Fibroblast of mammary gland (primary cell): ENCODE measurements at regions not wholly inside any gene's neighbourhood (a gene's known extent, or its start where the extent isn't known, plus 50 kb on each side); places are given as distances from the start of the nearest gene placed in this dataset.

ENCODE experiments used
- DNase-seq: peaks from one replicate; pipeline ENCODE4 v3.0.0-alpha.2; 2010; ENCODE audit warnings: low read depth
- H3K4me3 ChIP-seq: 2 replicates; pipeline ENCODE4 v1.5.1; 2011; ENCODE audit warnings: low read depth, mild to moderate bottlenecking, low read length, moderate library complexity; ENCODE audit not compliant: control insufficient read depth
- TF ChIP-seq, protein P1 (sequence below): conservative IDR thresholded peaks from 2 replicates; pipeline ENCODE4 v1.5.1; 2011; ENCODE audit warnings: low read depth, low read length, inconsistent platforms; ENCODE audit not compliant: control insufficient read depth, insufficient read depth

DNA sequence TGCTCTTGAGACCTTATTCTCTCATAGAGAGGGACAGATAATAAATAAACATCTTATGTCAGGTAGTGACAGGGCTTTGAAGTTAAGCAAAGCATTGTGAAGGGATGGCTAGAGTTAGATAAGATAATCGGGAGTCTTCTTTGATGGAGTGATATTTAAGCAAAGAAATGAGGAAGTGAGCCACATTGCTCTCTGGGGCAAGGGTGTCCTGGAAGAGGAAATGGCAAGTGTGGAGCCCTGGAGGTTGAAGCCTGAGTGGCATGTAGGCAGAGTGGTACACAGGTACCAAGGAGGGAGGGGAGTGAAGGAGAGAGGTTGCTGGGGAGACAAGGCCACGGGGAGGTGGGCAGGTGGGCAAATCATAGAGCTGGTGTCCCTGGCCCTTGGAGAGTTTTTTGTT, 110.2 kb downstream of the CTAGE1 start:
- no peak for DNase-seq
- TF ChIP-seq, protein P1, sequence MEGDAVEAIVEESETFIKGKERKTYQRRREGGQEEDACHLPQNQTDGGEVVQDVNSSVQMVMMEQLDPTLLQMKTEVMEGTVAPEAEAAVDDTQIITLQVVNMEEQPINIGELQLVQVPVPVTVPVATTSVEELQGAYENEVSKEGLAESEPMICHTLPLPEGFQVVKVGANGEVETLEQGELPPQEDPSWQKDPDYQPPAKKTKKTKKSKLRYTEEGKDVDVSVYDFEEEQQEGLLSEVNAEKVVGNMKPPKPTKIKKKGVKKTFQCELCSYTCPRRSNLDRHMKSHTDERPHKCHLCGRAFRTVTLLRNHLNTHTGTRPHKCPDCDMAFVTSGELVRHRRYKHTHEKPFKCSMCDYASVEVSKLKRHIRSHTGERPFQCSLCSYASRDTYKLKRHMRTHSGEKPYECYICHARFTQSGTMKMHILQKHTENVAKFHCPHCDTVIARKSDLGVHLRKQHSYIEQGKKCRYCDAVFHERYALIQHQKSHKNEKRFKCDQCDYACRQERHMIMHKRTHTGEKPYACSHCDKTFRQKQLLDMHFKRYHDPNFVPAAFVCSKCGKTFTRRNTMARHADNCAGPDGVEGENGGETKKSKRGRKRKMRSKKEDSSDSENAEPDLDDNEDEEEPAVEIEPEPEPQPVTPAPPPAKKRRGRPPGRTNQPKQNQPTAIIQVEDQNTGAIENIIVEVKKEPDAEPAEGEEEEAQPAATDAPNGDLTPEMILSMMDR: no peak

GRCh38 chr18:22303927-22304326, 113.8 kb downstream of the CTAGE1 start:
- H3K4me3 ChIP-seq: no peak overlapping the region
- DNase-seq: no peak
- TF ChIP-seq, protein P1: no peak

More for the DNA sequence above, 110.2 kb downstream of the CTAGE1 start:
- H3K4me3 ChIP-seq: no peak overlapping the region

DNA sequence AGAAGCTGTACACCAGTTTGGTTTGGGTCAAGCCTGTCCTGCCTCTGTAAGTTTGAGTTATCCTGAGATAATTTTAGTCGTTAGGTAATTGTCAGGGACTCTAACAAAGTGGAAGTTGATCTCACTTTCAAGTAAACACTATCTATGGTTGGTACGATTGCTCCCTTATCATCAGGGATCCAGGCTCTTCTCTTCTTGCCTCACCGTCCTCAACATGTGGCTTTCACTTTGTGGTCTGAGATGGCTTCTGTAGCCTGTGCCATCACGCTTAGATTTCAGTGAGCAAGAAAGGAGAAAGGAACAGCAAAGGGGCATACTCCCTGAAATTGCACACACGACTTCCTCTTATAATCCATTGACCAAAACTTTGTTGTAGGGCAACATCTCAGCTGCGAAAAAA, 115.6 kb downstream of the CTAGE1 start:
- no peak for DNase-seq
- no peak overlapping the region for H3K4me3 ChIP-seq
- TF ChIP-seq, protein P1: no peak

DNA sequence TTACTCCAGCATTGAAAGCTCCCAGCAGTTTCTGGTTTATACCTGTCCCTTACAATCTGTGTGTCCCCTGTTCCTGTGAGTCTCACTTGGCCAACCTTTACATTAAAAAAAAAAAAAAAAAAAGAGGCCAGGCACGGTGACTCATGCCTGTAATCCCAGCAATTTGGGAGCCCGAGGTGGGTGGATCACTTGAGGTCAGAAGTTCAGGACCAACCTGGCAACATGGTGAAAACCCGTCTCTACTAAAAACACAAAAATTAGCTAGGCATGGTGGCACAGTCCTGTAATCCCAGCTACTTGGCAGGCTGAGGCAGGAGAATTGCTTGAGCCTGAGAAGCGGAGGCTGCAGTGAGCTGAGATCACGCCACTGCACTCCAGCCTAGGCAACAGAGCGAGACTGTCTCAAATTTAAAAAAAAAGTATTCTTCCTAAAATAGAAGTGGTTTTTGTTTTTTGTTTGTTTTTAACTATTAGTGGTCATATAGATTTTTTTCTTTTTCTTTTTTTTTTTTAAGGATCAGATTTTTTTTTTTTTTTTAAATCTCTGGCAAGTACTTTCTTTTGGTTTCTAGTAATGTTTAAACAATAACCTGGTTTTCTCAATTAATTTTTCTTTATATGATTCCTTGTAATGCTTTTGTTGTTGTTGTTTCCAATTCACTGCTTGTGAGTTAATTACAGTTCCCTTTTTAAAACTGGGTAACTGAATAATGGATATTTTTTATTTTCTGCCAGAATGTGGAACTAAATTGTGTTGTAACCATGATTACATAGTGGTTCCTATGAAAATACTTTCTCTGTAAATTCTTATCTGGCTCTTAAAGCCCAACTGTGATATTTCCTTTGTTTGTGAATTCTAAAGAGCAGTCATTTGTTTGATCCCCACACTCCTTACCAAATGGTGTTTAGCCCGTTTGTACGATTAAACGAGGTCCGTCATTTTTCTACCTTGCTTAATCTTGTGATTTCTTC, 116.8 kb downstream of the CTAGE1 start:
- no peak overlapping the region for H3K4me3 ChIP-seq
- TF ChIP-seq, protein P1: no peak
- DNase-seq: no peak

- no peak overlapping the region for H3K4me3 ChIP-seq
- DNase-seq: no peak
- TF ChIP-seq, protein P1: no peak
Measured at GRCh38 chr18:22297008-22297407, 120.7 kb downstream of the CTAGE1 start.

GRCh38 chr18:22296304-22296703, 121.4 kb downstream of the CTAGE1 start:
- no peak for DNase-seq
- H3K4me3 ChIP-seq: no peak overlapping the region
- TF ChIP-seq, protein P1: no peak
